ENCODE measurements at regions not wholly inside any gene's neighbourhood (a gene's known extent, or its start where the extent isn't known, plus 50 kb on each side); places are given as distances from the start of the nearest gene placed in this dataset.
"Not testable (repeated sequence)": the region's sequence is repeated elsewhere in the genome, so short reads cannot be mapped to it uniquely, and the experiment has no call there.

GRCh38 chr2:59339121-59339836 is 1098.2 kb upstream of the FANCL start:
- ChIA-PET POLR2A (ENCODE audit: unreplicated experiment) (no interaction called here), CTCF (no interaction called here)
- no TSS peak for BruUV-seq (replicated peaks)
- H3K4me2 ChIP-seq: no peak overlapping the region
- H3K9me2 ChIP-seq (ENCODE audit: insufficient read depth): no peaks in the 10 kb centered on the region; the same call in 1 of the 2 replicates
- TF ChIP-seq CTCF (conservative IDR thresholded peaks at IDR 0.05) (no peak), EZH2 (IDR thresholded peaks at IDR 0.05; ENCODE audit: low read depth) (no peak)
- no peaks in the 10 kb centered on the region for H4K20me1 ChIP-seq (ENCODE audit: insufficient read depth)
- H3K27me3 ChIP-seq (ENCODE audit: insufficient read depth, low read depth): no peaks in the 10 kb centered on the region; the same call in 1 of the 2 replicates
- no peaks in the 10 kb centered on the region for H3K9me3 ChIP-seq (ENCODE audit: insufficient read depth, low read depth)
- H3K36me3 ChIP-seq (ENCODE audit: low read depth): no peaks in the 10 kb centered on the region
- H3K4me3 ChIP-seq: no peak overlapping the region
- H2AFZ ChIP-seq: no peak overlapping the region
- H3K4me1 ChIP-seq (replicated peaks; ENCODE audit: insufficient read depth): no peaks in the 10 kb centered on the region
- no peaks in the 10 kb centered on the region for H3F3A ChIP-seq (ENCODE audit: insufficient read depth, low read depth)
- H3K79me2 ChIP-seq (ENCODE audit: low read depth): no peaks in the 10 kb centered on the region
- no peak for DNase-seq
- H3K27ac ChIP-seq: no peak overlapping the region
- intact Hi-C loops (cut with micrococcal nuclease; ENCODE audit: unreplicated experiment): no loop called here

GRCh38 chr2:59333007-59333406 is 1091.9 kb upstream of the FANCL start:
- Histone ChIP-seq H3K27me3 (ENCODE audit: insufficient read depth, low read depth) (no peaks in the 10 kb centered on the region; the same call in 1 of the 2 replicates), H4K20me1 (ENCODE audit: insufficient read depth) (no peaks in the 10 kb centered on the region), H3F3A (ENCODE audit: insufficient read depth, low read depth) (no peaks in the 10 kb centered on the region), H3K9me3 (ENCODE audit: insufficient read depth, low read depth) (no peaks in the 10 kb centered on the region), H3K36me3 (ENCODE audit: low read depth) (no peaks in the 10 kb centered on the region), H2AFZ (no peak overlapping the region), H3K79me2 (ENCODE audit: low read depth) (no peaks in the 10 kb centered on the region), H3K9me2 (ENCODE audit: insufficient read depth) (no peaks in the 10 kb centered on the region; the same call in 1 of the 2 replicates), H3K4me1 (replicated peaks; ENCODE audit: insufficient read depth) (no peaks in the 10 kb centered on the region), H3K4me2 (no peak overlapping the region), H3K4me3 (no peak overlapping the region), H3K27ac (no peak overlapping the region)
- BruUV-seq (replicated peaks): no TSS peak
- peak in 1 of 2 experiments; percentile 26 for DNase-seq
- POLR2A ChIA-PET (ENCODE audit: unreplicated experiment): no interaction called here
- TF ChIP-seq EZH2 (IDR thresholded peaks at IDR 0.05; ENCODE audit: low read depth): no peak
- no peak for TF ChIP-seq CTCF (conservative IDR thresholded peaks at IDR 0.05)
- CTCF ChIA-PET: no interaction called here
- intact Hi-C loops (cut with micrococcal nuclease; ENCODE audit: unreplicated experiment): no loop called here

- H3K4me3 ChIP-seq; intact Hi-C loops (cut with micrococcal nuclease; ENCODE audit: unreplicated experiment); H3F3A ChIP-seq (ENCODE audit: insufficient read depth, low read depth); H3K36me3 ChIP-seq (ENCODE audit: low read depth); BruUV-seq (replicated peaks); H3K9me2 ChIP-seq (ENCODE audit: insufficient read depth); CTCF ChIA-PET; H3K9me3 ChIP-seq (ENCODE audit: insufficient read depth, low read depth); H2AFZ ChIP-seq; H3K27ac ChIP-seq; H3K4me1 ChIP-seq (replicated peaks; ENCODE audit: insufficient read depth); H3K27me3 ChIP-seq (ENCODE audit: insufficient read depth, low read depth); H4K20me1 ChIP-seq (ENCODE audit: insufficient read depth); H3K79me2 ChIP-seq (ENCODE audit: low read depth); POLR2A ChIA-PET (ENCODE audit: unreplicated experiment); H3K4me2 ChIP-seq; DNase-seq: not testable (repeated sequence)
Observed at GRCh38 chr2:59326581-59327365, 1085.6 kb upstream of the FANCL start.

All from PC-9 (cell line).